ENCODE measurements at regions not wholly inside any gene's neighbourhood (a gene's known extent, or its start where the extent isn't known, plus 50 kb on each side); places are given as distances from the start of the nearest gene placed in this dataset.

DNA sequence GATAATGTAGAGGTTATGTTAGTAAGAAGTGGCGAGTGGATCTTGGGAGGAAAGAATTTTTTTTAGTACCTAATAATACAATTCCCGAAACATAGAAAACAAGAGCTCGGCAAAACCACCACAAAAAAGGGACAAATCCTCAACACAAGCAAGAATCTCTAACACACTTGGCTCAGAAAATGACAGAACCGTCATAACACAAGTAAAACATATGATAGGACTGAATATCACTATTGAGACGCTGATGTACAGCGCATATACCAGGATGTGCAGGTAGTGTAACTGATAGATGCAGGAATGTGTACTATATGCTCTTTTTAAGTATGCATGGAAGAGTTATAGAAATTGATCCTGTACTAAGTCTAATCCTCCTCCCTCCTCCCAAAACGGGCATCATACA lies 564.5 kb downstream of the BCL11B start:
- no peak overlapping the region for H3K4me3 ChIP-seq (ENCODE audit: low read depth in 1 of 2, low read length in 2 of 2)
- H3K4me1 ChIP-seq (ENCODE audit: control insufficient read depth in 1 of 2, insufficient read depth in 2 of 2, low read length in 2 of 2) = no peaks in the 10 kb centered on the region
- H3K36me3 ChIP-seq (ENCODE audit: control insufficient read depth in 1 of 2, insufficient read depth in 2 of 2, low read length in 2 of 2) = no peaks in the 10 kb centered on the region
- H3K9me3 ChIP-seq (ENCODE audit: control insufficient read depth in 1 of 2, low read length in 2 of 2) = no peaks in the 10 kb centered on the region
- no peak overlapping the region for H3K27ac ChIP-seq (ENCODE audit: low read length)
- H3K27me3 ChIP-seq (ENCODE audit: low read depth, low read length) = no peaks in the 10 kb centered on the region

GRCh38 chr14:98708555-98708954 lies 563.4 kb downstream of the BCL11B start:
- Histone ChIP-seq H3K27ac (ENCODE audit: low read length) (no peak overlapping the region), H3K36me3 (ENCODE audit: control insufficient read depth in 1 of 2, insufficient read depth in 2 of 2, low read length in 2 of 2) (no peaks in the 10 kb centered on the region), H3K4me3 (ENCODE audit: low read depth in 1 of 2, low read length in 2 of 2) (no peak overlapping the region), H3K27me3 (ENCODE audit: low read depth, low read length) (no peaks in the 10 kb centered on the region), H3K9me3 (ENCODE audit: control insufficient read depth in 1 of 2, low read length in 2 of 2) (no peaks in the 10 kb centered on the region), H3K4me1 (ENCODE audit: control insufficient read depth in 1 of 2, insufficient read depth in 2 of 2, low read length in 2 of 2) (no peaks in the 10 kb centered on the region)

DNA sequence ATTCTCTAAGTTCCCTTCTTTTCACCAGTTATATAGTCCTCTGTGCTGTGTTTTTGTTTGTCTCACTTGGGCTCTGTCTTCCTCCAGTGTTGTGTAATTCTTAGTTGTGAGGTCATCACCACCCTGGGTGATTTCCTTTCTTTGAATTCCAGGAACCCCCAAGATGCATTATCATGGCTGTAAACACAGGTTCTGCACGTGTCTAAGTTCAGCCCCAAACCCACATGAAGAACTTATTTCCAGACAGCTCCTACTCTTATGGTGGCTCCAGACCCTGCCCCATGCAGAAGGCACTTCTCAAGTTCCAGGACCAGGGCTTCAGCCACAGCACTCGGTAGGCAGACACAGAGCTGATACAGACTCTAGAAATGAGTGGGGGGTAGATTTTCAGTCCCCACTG lies 560.5 kb downstream of the BCL11B start:
- peaks cover 0 to 8% of the 10 kb centered on the region in 2 donors for H3K4me1 ChIP-seq (ENCODE audit: control insufficient read depth in 1 of 2, insufficient read depth in 2 of 2, low read length in 2 of 2)
- H3K27ac ChIP-seq (ENCODE audit: low read length) = no peak overlapping the region
- H3K9me3 ChIP-seq (ENCODE audit: control insufficient read depth in 1 of 2, low read length in 2 of 2) = no peaks in the 10 kb centered on the region
- H3K27me3 ChIP-seq (ENCODE audit: low read depth, low read length) = no peaks in the 10 kb centered on the region
- H3K36me3 ChIP-seq (ENCODE audit: control insufficient read depth in 1 of 2, insufficient read depth in 2 of 2, low read length in 2 of 2) = no peaks in the 10 kb centered on the region
- H3K4me3 ChIP-seq (ENCODE audit: low read depth in 1 of 2, low read length in 2 of 2) = no peak overlapping the region

GRCh38 chr14:98714626-98715425 lies 557.2 kb downstream of the BCL11B start:
- peaks cover 0 to 8% of the 10 kb centered on the region in 2 donors for H3K4me1 ChIP-seq (ENCODE audit: control insufficient read depth in 1 of 2, insufficient read depth in 2 of 2, low read length in 2 of 2)

DNA sequence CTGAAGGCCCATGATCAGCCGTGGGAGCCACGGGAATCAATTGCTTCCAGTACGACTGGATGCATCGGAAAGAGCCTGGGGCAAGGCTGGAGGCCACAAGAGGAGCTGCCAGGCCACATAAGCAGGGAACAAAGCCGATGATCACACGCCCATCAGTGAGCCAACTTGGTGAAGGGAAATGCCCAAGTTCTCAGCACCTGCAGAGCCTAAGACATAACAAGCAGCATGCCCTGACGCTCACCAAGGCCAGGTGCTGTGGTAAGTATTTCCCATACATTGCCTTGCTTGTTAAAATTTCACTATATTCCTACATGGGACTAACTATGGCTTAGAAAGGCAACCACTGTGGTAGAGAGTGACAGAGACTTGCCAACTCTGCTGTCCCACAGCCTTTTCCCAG lies 555.9 kb downstream of the BCL11B start:
- H3K27ac ChIP-seq (ENCODE audit: low read length) = no peak overlapping the region
- no peaks in the 10 kb centered on the region for H3K27me3 ChIP-seq (ENCODE audit: low read depth, low read length)
- peaks cover 0 to 8% of the 10 kb centered on the region in 2 donors for H3K4me1 ChIP-seq (ENCODE audit: control insufficient read depth in 1 of 2, insufficient read depth in 2 of 2, low read length in 2 of 2)
- H3K9me3 ChIP-seq (ENCODE audit: control insufficient read depth in 1 of 2, low read length in 2 of 2) = no peaks in the 10 kb centered on the region
- H3K4me3 ChIP-seq (ENCODE audit: low read depth in 1 of 2, low read length in 2 of 2) = no peak overlapping the region
- no peaks in the 10 kb centered on the region for H3K36me3 ChIP-seq (ENCODE audit: control insufficient read depth in 1 of 2, insufficient read depth in 2 of 2, low read length in 2 of 2)

More at GRCh38 chr14:98714626-98715425, 557.2 kb downstream of the BCL11B start:
- no peaks in the 10 kb centered on the region for H3K36me3 ChIP-seq (ENCODE audit: control insufficient read depth in 1 of 2, insufficient read depth in 2 of 2, low read length in 2 of 2)
- H3K4me3 ChIP-seq (ENCODE audit: low read depth in 1 of 2, low read length in 2 of 2) = no peak overlapping the region
- H3K27me3 ChIP-seq (ENCODE audit: low read depth, low read length) = no peaks in the 10 kb centered on the region
- H3K9me3 ChIP-seq (ENCODE audit: control insufficient read depth in 1 of 2, low read length in 2 of 2) = no peaks in the 10 kb centered on the region
- H3K27ac ChIP-seq (ENCODE audit: low read length) = no peak overlapping the region

- no peak overlapping the region for H3K4me3 ChIP-seq (ENCODE audit: low read depth in 1 of 2, low read length in 2 of 2)
- H3K27ac ChIP-seq (ENCODE audit: low read length) = no peak overlapping the region
- no peaks in the 10 kb centered on the region for H3K27me3 ChIP-seq (ENCODE audit: low read depth, low read length)
- no peaks in the 10 kb centered on the region for H3K4me1 ChIP-seq (ENCODE audit: control insufficient read depth in 1 of 2, insufficient read depth in 2 of 2, low read length in 2 of 2)
- H3K36me3 ChIP-seq (ENCODE audit: control insufficient read depth in 1 of 2, insufficient read depth in 2 of 2, low read length in 2 of 2) = no peaks in the 10 kb centered on the region
- H3K9me3 ChIP-seq (ENCODE audit: control insufficient read depth in 1 of 2, low read length in 2 of 2) = no peaks in the 10 kb centered on the region
Measured at GRCh38 chr14:98721061-98721460, 550.9 kb downstream of the BCL11B start.

DNA sequence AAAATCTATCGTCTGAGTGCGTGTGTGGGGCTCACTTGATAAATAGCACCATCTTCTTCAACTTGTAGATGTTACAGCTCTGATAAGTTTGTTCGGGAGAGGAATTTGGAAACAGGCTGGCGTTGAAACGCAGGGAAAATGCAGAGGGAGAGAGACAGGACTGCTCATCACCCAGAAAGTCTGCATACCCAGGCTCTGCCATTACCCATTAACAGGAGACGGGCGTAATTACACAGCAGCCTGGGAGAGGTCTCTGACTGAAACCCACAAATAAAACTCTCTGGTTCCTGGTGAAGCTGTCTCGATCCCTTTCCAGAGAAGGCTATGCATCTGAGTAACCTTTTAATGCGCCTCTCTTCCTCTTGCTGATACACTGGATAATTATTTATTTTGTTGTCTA lies 547.3 kb downstream of the BCL11B start:
- no peak overlapping the region for H3K4me3 ChIP-seq (ENCODE audit: low read depth in 1 of 2, low read length in 2 of 2)
- no peaks in the 10 kb centered on the region for H3K4me1 ChIP-seq (ENCODE audit: control insufficient read depth in 1 of 2, insufficient read depth in 2 of 2, low read length in 2 of 2)
- no peaks in the 10 kb centered on the region for H3K9me3 ChIP-seq (ENCODE audit: control insufficient read depth in 1 of 2, low read length in 2 of 2)
- H3K27ac ChIP-seq (ENCODE audit: low read length) = no peak overlapping the region
- no peaks in the 10 kb centered on the region for H3K27me3 ChIP-seq (ENCODE audit: low read depth, low read length)
- no peaks in the 10 kb centered on the region for H3K36me3 ChIP-seq (ENCODE audit: control insufficient read depth in 1 of 2, insufficient read depth in 2 of 2, low read length in 2 of 2)

DNA sequence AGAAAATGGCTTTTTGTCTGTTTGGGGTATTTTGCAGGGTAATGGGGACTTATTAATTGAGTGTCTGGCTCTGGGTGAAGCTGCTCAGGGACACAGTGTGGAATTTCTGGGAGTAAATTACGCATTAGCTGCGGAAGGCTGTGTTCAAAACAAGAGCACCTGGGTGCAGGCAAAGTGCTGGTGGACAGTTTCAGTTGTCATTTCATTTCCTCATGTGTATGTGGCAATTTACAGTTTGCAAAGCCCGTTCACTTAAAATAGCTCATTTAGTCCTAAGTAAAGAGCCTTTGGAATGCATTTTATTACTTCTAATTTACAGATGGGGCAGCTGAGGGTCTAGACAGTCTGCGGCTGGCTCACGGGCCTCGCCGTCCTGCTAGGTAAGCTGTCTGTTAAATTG lies 546.8 kb downstream of the BCL11B start:
- H3K36me3 ChIP-seq (ENCODE audit: control insufficient read depth in 1 of 2, insufficient read depth in 2 of 2, low read length in 2 of 2) = no peaks in the 10 kb centered on the region
- no peak overlapping the region for H3K27ac ChIP-seq (ENCODE audit: low read length)
- no peak overlapping the region for H3K4me3 ChIP-seq (ENCODE audit: low read depth in 1 of 2, low read length in 2 of 2)
- H3K4me1 ChIP-seq (ENCODE audit: control insufficient read depth in 1 of 2, insufficient read depth in 2 of 2, low read length in 2 of 2) = no peaks in the 10 kb centered on the region
- H3K9me3 ChIP-seq (ENCODE audit: control insufficient read depth in 1 of 2, low read length in 2 of 2) = no peaks in the 10 kb centered on the region
- H3K27me3 ChIP-seq (ENCODE audit: low read depth, low read length) = no peaks in the 10 kb centered on the region

DNA sequence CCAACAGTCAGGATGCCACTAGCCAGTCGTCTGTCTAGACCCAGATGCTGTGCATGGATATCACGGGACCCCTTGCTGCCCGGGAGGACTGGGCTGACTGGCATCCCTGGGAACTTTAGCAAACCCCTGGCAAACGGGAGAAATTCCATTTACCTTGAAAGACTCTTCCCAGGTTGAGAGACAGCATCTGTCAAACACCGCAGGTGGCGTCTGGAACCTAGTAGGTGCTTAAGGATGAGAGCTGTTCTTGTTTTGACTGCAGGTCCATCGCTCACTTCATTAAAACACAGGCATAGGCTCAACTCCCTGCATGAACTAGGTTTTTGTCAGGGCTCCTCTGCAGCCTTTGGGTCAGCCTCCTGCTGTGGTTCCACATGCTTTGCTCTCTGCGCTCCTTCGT lies 546.3 kb downstream of the BCL11B start:
- no peak overlapping the region for H3K4me3 ChIP-seq (ENCODE audit: low read depth in 1 of 2, low read length in 2 of 2)
- H3K27me3 ChIP-seq (ENCODE audit: low read depth, low read length) = no peaks in the 10 kb centered on the region
- H3K36me3 ChIP-seq (ENCODE audit: control insufficient read depth in 1 of 2, insufficient read depth in 2 of 2, low read length in 2 of 2) = no peaks in the 10 kb centered on the region
- H3K9me3 ChIP-seq (ENCODE audit: control insufficient read depth in 1 of 2, low read length in 2 of 2) = no peaks in the 10 kb centered on the region
- H3K4me1 ChIP-seq (ENCODE audit: control insufficient read depth in 1 of 2, insufficient read depth in 2 of 2, low read length in 2 of 2) = no peaks in the 10 kb centered on the region
- H3K27ac ChIP-seq (ENCODE audit: low read length) = no peak overlapping the region

DNA sequence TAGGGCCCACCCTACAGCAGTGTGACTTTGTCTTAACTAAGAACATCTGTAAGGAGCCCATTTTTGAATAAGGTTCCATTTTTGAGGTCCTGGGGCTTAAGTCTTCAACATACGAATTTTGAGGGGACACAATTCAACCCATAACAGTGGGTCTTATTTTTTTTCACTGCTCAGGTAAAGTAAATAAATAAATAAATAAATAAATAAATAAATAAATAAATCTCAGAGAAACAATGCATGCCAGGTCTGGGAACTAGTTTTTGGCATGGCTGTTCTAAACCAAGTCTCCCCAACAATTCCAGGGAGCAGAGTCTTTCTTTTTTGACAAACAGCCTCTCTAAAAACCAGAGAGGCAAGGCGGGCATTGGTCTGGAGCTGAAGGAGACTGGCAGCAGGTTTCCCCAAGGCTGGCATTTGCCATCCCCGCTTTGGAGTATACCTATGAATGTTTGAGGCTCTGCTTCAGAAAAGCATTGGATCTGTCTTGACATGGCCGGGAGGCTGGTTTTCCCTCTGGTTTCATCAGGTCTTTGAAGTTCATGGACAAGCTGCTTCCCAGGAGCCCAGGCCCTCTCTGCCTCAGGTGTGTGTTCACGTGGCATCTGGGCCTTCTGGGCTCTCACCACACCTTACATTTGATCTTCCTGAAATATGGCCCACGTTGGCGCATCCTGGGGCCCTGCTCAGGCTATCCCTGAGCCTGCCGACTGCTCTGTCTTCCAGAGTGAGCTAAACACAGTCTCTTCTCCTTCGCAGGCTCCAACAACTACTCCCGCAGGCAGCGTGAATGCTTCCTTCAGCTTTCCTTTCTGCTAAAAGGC lies 545.2 kb downstream of the BCL11B start:
- H3K9me3 ChIP-seq (ENCODE audit: control insufficient read depth in 1 of 2, low read length in 2 of 2) = no peaks in the 10 kb centered on the region
- no peaks in the 10 kb centered on the region for H3K4me1 ChIP-seq (ENCODE audit: control insufficient read depth in 1 of 2, insufficient read depth in 2 of 2, low read length in 2 of 2)
- H3K4me3 ChIP-seq (ENCODE audit: low read depth in 1 of 2, low read length in 2 of 2) = no peak overlapping the region
- H3K36me3 ChIP-seq (ENCODE audit: control insufficient read depth in 1 of 2, insufficient read depth in 2 of 2, low read length in 2 of 2) = no peaks in the 10 kb centered on the region
- H3K27me3 ChIP-seq (ENCODE audit: low read depth, low read length) = no peaks in the 10 kb centered on the region
- H3K27ac ChIP-seq (ENCODE audit: low read length) = no peak overlapping the region

GRCh38 chr14:98728024-98728423 lies 544.0 kb downstream of the BCL11B start:
- H3K36me3 ChIP-seq (ENCODE audit: control insufficient read depth in 1 of 2, insufficient read depth in 2 of 2, low read length in 2 of 2) = no peaks in the 10 kb centered on the region
- H3K27ac ChIP-seq (ENCODE audit: low read length) = no peak overlapping the region
- H3K9me3 ChIP-seq (ENCODE audit: control insufficient read depth in 1 of 2, low read length in 2 of 2) = no peaks in the 10 kb centered on the region
- no peak overlapping the region for H3K4me3 ChIP-seq (ENCODE audit: low read depth in 1 of 2, low read length in 2 of 2)
- H3K27me3 ChIP-seq (ENCODE audit: low read depth, low read length) = no peaks in the 10 kb centered on the region
- H3K4me1 ChIP-seq (ENCODE audit: control insufficient read depth in 1 of 2, insufficient read depth in 2 of 2, low read length in 2 of 2) = no peaks in the 10 kb centered on the region

Measured in muscle layer of duodenum (tissue), 2 donors.